GM11168 (cell line): ENCODE measurements at regions not wholly inside any gene's neighbourhood (a gene's known extent, or its start where the extent isn't known, plus 50 kb on each side); places are given as distances from the start of the nearest gene placed in this dataset.
"Not testable (repeated sequence)": the region's sequence is repeated elsewhere in the genome, so short reads cannot be mapped to it uniquely, and the experiment has no call there.

Experiments
- in situ Hi-C: fragments of 300-500 bp; cut with MboI; formaldehyde crosslinking; loops from one replicate; pipeline ENCODE4 v1.12.0; 2022; ENCODE audit warnings: low sequenced_read_pairs; ENCODE audit not compliant: unreplicated experiment

GRCh38 chrX:40976981-40977380, 108.3 kb upstream of the USP9X start:
- in situ Hi-C loops, result no loop called here

DNA sequence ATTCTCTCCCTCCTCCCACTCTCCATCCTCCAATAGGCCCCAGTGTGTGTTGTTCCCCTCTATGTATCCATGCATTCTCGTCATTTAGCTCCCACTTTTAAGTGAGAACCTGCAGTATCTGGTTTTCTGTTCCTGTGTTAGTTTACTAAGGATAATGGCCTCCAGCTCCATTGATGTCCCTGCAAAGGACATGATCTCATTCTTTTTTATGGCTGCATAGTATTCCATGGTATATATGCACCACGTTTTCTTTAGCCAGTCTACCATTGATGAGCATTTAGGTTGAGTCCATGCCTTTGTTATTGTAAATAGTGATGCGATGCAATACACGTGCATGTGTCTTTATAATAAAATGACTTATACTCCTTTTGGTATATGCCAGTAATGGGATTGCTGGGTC, 100.3 kb upstream of the USP9X start:
- in situ Hi-C loops, result no loop called here

GRCh38 chrX:40987413-40987812, 97.8 kb upstream of the USP9X start:
- in situ Hi-C loops, result no loop called here

DNA sequence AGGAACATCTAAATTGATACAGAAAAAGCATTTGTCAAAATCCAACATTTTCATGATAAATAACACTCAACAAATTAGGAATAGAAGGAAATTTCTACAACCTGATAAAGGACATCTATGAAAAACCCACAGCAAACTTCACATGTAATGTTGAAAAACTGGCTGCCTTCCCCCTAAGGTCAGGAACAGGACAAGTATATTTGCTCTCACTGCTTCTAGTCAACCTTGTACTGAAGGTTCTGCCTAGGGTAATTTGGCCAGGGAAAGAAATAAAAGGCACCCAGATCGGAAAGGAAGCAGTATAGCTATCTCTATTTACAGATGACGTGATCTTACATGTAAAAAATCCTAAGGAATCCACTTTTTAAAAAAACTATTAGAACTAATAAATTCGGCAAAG, 97.1 kb upstream of the USP9X start:
- in situ Hi-C loops, result no loop called here

GRCh38 chrX:40993395-40993794, 91.8 kb upstream of the USP9X start:
- in situ Hi-C loops, result not testable (repeated sequence)

DNA sequence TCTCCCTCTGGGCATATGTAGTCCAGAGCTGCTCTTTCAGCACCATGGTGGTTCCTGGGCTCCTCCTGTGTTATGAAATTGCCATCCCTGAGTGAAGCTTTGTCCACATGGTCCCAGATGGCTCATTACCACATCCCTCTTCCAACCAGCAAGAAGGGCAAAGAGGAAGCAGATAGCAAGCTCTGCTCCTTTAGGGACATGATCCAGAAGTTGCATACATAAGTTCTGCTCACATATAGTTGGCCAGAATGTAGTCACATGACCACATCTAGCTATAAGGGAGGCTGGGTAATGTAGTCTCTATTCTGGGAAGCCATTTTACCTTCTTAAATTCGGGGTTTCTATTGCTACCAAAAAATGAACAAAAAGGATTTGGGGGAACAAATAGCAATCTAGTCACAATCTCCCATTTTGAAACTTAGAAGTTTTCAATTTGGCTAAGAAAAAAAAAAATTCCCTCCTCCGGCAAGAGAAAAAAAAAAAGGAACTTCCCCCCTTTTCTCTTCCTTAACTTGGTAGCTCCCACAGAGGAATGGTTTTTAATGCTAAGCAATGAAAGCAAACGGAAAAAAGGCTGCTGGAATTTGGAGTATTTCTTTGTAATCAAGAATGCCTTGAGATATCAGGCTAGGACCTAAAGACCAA, 88.2 kb upstream of the USP9X start:
- in situ Hi-C loops, result no loop called here

- in situ Hi-C loops, result no loop called here
These were observed 87.1 kb upstream of the USP9X start for GRCh38 chrX:40998123-40998522.

DNA sequence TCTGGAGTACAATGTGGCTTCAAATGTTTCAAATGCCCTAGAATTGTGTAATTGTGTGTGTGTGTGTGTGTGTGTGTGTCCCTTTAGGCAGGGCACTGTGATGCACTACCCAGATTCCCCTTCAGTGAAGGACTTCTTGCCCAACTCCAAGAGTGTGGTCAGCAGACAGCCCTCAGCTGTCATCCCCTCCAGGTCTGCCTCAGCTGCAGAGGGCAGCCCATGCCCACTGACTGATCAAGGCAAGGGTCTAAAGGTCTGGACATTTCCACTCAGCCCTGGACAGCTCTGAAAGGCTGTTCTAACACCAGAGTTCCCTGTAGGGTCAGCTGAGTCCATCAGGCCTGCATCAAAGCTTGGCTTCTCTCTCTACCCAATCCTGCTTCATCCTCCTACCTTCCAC, 83.9 kb upstream of the USP9X start:
- in situ Hi-C loops, result no loop called here

DNA sequence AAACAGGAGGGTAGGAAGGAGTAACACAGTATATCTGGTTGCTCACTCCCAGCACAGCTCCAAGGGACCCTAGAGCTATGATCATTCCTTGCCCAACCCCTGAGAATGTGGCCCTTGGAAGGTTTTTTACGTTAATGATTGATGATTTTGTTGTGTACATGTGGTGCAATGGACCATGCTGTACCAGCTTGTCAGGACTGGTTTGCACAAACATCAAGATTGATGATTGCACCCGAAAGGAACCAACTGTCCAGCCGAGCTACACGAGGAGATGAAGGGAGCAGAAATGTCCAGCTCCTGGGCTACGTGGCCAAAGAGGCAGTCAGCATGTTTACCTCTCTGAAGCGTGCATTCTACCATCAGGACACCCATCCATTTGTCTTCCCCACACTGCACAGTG, 83.2 kb upstream of the USP9X start:
- in situ Hi-C loops, result no loop called here

- in situ Hi-C loops, result no loop called here
These were observed 81.6 kb upstream of the USP9X start for GRCh38 chrX:41003506-41004270.

DNA sequence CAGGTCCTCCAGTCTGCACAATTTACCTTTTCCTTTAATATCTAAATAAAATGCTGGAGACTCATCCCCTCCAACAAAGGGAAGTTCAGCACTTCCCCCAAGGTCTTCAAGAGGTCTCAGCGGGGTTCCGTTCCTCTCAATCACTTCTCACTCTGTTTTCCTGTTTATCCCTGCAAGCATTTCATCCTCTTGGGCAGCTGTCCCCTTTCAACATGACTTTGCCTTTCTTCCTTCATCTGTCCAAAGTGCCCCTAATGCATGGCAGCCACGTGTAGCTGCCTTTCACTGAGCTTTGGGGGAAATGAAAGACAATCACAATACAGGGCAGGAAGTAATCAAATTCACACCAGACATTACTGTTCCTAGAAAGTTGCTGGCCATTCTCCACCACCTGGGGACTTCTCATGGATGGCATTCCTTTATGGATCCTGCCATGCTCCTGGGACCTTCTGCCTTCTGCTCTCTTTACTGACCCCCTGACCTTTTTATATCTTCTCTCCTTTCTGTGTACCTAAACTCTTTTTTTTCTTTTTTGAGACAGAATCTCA, 79.7 kb upstream of the USP9X start:
- in situ Hi-C loops, result no loop called here

GRCh38 chrX:41009850-41010846, 75.1 kb upstream of the USP9X start:
- in situ Hi-C loops, result no loop called here

DNA sequence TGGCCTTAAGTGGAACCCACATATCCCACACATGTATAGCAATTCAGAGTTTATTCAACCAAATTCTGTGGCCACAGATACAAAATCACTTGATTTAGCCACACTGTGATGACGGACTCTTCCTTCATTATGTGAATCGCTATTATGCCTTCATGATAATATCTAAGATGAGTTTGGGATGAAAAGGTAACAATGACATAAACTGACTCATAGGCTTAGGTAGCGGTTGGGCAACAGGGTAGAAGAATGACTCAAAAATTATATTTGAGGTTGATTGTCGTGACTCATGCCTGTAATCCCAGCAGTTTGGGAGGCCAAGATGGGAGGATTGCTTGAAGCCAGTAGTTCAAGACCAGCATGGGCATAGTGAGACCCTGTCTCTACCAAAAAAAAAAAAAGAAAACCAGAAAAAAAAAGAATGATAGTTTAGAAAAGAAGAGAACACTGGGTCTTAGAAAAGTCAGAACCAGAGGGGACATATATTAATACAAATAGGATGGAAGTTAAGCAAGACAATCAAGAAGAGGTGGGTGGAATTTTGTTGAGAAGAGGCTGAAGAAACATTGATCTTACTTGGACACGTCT, 70.4 kb upstream of the USP9X start:
- in situ Hi-C loops, result no loop called here

DNA sequence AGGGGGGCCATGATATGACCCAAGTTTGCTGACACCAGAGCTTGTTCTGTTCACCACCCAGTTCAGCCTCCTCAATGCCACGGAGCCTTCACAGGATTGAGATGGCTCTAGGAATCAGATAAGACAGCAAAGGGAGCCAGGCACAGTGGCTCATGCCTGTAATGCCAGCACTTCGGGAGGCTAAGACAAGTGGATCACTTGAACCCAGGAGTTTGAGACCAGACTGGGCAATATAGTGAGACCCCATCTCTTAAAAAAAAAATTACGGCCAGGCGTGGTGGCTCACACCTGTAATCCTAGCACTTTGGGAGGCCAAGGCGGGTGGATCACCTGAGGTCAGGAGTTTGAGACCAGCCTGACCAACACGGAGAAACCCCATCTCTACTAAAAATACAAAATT, 67.5 kb upstream of the USP9X start:
- in situ Hi-C loops, result not testable (repeated sequence)

DNA sequence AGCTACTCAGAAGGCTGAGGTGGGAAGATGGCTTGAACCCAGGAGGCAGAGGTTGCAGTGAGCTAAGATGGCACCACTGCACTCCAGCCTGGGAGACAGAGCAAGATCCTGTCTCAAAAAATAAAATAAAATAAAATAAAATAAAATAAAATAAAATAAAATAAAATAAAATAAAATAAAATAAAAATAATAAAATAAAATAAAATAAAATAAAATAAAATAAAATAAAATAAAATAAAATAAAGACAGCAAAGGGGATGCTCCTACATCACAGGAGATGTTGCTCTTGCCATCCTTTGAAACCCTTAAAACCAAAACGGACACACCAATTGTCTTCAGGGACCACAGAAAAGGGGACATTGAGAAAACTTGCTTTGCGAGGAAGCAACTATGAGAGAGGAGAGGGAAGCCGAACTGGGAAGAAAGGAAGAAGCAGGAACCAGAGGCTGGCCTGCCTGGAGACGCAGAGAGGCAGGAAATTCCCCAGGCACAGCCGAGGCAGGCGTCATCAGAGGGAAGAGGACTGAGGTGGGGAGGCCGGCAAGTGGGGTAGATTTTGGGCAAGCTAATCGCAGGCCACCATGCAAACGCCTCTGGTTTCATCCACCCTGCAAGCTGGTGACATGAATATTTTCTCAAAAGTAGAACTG, 66.7 kb upstream of the USP9X start:
- in situ Hi-C loops, result not testable (repeated sequence)

DNA sequence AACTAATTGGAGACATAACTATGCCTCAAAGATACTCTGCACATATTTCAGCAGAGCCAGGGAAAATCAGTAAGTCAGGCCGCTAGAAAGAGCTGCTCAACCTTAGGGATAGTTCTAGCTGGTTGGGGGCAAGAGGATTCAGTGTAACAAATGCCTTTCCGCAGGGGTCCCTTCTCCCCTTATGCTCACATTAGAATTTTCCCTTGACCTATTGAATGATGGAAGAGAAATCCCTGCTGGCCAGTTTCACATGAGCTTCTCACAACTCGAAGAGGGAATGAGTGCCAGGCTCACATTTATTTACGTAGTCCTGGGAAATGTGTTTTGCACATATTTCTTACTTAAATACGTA, 66.2 kb upstream of the USP9X start:
- in situ Hi-C loops, result no loop called here

- in situ Hi-C loops, result no loop called here
These were observed 62.7 kb upstream of the USP9X start for GRCh38 chrX:41022566-41022965.

DNA sequence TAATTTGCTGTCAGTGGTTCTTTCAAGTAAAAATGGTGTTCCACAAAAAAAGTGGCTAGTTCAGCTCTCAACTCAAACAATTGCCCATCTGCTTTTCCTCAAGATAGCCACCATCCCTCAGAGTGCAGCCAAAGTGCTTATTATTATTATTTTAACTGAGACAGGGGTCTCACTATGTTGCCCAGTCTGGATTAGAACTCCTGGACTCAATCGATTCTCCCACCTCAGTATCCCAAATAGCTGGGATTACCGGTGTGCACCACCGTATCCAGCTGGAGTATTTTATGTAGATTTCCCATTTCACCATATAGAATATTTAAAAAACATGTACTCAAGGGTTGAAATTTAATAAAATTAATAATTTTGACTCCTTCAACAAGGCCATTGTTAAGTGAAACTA, 62.1 kb upstream of the USP9X start:
- in situ Hi-C loops, result no loop called here

DNA sequence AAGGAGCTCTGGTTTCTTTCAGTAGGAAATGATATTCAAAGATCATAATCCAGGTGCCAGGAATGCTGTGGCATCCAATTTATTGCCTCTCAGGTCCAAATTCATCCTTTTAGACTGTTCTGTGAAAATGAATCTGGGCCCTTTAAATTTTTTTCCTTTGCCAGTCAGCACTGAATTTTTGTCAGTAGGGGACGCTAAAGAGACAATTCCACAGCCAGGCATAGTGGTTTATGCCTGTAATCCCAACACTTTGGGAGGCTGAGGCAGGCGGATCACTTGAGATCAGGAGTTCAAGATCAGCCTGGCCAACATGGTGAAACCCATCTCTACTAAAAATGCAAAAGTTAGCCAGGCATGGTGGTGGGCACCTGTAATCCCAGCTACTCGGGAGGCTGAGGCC, 60.9 kb upstream of the USP9X start:
- in situ Hi-C loops, result not testable (repeated sequence)

- in situ Hi-C loops, result no loop called here
These were observed 60.5 kb upstream of the USP9X start for GRCh38 chrX:41024755-41025154.
